ENCODE measurements at regions not wholly inside any gene's neighbourhood (a gene's known extent, or its start where the extent isn't known, plus 50 kb on each side); places are given as distances from the start of the nearest gene placed in this dataset.

- TF ChIP-seq CTCF (tag by site-specific recombination; IDR thresholded peaks at IDR 0.05): no peak
- no peak for TF ChIP-seq ZNF704 (tag by site-specific recombination; IDR thresholded peaks at IDR 0.05)
- no peak for TF ChIP-seq TSHZ1 (tag by site-specific recombination; IDR thresholded peaks at IDR 0.05; ENCODE audit: borderline replicate concordance)
- no peak for TF ChIP-seq ZNF223 (tag by site-specific recombination; IDR thresholded peaks at IDR 0.05)
- no peak for TF ChIP-seq ZBTB48 (tag by site-specific recombination; IDR thresholded peaks at IDR 0.05)
- TF ChIP-seq ZBTB21 (tag by site-specific recombination; IDR thresholded peaks at IDR 0.05): no peak
- no peak for TF ChIP-seq KLF17 (tag by site-specific recombination; IDR thresholded peaks at IDR 0.05)
- no peak for TF ChIP-seq OSR2 (tag by site-specific recombination; IDR thresholded peaks at IDR 0.05)
- TF ChIP-seq ZNF18 (tag by site-specific recombination; IDR thresholded peaks at IDR 0.05): no peak
- TF ChIP-seq ZNF558 (tag by site-specific recombination; IDR thresholded peaks at IDR 0.05): no peak
- TF ChIP-seq KLF16 (tag by site-specific recombination; IDR thresholded peaks at IDR 0.05): no peak
- no peak for TF ChIP-seq ZFP37 (tag by site-specific recombination; IDR thresholded peaks at IDR 0.05)
Observed at GRCh38 chr16:89040861-89041570, 52.6 kb upstream of the ACSF3 start.
